Right lobe of liver (tissue), 4 donors: ENCODE measurements at regions not wholly inside any gene's neighbourhood (a gene's known extent, or its start where the extent isn't known, plus 50 kb on each side); places are given as distances from the start of the nearest gene placed in this dataset.

Experiments used
- POLR2A ChIP-seq: fragments of 450-650 bp; IDR thresholded peaks from one replicate; pipeline ENCODE4 v1.6.1; 2017; ENCODE audit warnings: antibody characterized with exemption, mild to moderate bottlenecking
- TF ChIP-seq, protein P1 (sequence below), 4 donors: fragments of 200-600 bp in 3 of 4; fragments of 450-650 bp in 1 of 4; IDR thresholded peaks; one replicate each; pipeline versions ENCODE4 v1.5.1 to v1.8.0; 2016 to 2022; ENCODE audit warnings: antibody characterized with exemption in 4 of 4, mild to moderate bottlenecking in 2 of 4
- donor health status: DM: no; HTN: no; CAD: no.
- donor health status: DM: no; HTN: no; CAD: no.
- donor health status: DM: no; HTN: yes; CAD: no.

DNA sequence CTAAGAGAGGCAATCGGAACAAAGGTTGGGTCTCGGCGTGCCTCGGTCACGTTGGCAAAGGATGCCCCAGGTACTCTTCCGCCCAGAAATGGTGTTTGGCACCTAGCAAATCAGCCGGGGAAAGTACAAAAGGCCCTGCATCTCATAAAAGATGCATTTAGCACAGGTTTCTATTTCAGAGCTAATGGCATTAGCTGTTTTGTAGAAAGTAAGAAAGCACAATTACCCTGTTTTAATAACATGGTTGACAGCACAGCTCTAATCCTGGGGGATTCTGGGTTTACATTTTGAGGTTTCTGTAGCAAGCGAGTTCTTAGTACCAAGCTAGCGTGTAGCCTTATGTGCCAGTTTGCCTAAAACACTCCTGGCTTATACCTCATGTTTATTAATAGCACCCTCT, 178.5 kb downstream of the PRDM2 start:
- TF ChIP-seq, protein P1, sequence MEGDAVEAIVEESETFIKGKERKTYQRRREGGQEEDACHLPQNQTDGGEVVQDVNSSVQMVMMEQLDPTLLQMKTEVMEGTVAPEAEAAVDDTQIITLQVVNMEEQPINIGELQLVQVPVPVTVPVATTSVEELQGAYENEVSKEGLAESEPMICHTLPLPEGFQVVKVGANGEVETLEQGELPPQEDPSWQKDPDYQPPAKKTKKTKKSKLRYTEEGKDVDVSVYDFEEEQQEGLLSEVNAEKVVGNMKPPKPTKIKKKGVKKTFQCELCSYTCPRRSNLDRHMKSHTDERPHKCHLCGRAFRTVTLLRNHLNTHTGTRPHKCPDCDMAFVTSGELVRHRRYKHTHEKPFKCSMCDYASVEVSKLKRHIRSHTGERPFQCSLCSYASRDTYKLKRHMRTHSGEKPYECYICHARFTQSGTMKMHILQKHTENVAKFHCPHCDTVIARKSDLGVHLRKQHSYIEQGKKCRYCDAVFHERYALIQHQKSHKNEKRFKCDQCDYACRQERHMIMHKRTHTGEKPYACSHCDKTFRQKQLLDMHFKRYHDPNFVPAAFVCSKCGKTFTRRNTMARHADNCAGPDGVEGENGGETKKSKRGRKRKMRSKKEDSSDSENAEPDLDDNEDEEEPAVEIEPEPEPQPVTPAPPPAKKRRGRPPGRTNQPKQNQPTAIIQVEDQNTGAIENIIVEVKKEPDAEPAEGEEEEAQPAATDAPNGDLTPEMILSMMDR (IDR thresholded peaks at IDR 0.05) = no peak
- TF ChIP-seq POLR2A = no peak
